SK-N-SH (cell line): ENCODE measurements at regions not wholly inside any gene's neighbourhood (a gene's known extent, or its start where the extent isn't known, plus 50 kb on each side); places are given as distances from the start of the nearest gene placed in this dataset.

Experiments
- CTCF ChIA-PET: fragments of 300-600, 350-600 bp; formaldehyde crosslinking; extraction: SDS; loops from one replicate; lab custom pipeline; 2021; lab: Yijun Ruan, JAX
- POLR2A ChIA-PET: fragments of 350-600 bp; sonication (Branson Sonifier 250); formaldehyde crosslinking; extraction: SDS; loops from one replicate; lab custom pipeline; 2020; ENCODE audit warnings: antibody characterized with exemption, inconsistent platforms; lab: Yijun Ruan, JAX
- DNase-seq: peaks from one replicate; pipeline ENCODE4 v3.0.0; 2012
- H2AFZ ChIP-seq: fragments of 200-600 bp; sonication (generic); 2 replicates; pipeline ENCODE4 v1.8.1; 2016; ENCODE audit warnings: antibody characterized with exemption, mild to moderate bottlenecking, low read depth
- H3F3A ChIP-seq: fragments of 200-600 bp; sonication (generic); replicated peaks from 2 replicates; pipeline ENCODE3; 2016; ENCODE audit warnings: antibody characterized with exemption, mild to moderate bottlenecking; ENCODE audit not compliant: insufficient read depth
- H3K27ac ChIP-seq, 2 experiments: fragments of 200-500 bp in 1 of 2; fragments of 200-600 bp in 1 of 2; sonication (Bioruptor generic) in 1 of 2; sonication (generic), shearing (Covaris generic) in 1 of 2; 2 replicates each; pipeline versions ENCODE4 v1.5.1 to v1.6.1; 2014 to 2016; ENCODE audit warnings: low read depth in 2 of 2, inconsistent platforms in 1 of 2, low read length in 1 of 2, mild to moderate bottlenecking in 1 of 2, mixed read lengths in 1 of 2
- H3K27me3 ChIP-seq: fragments of 200-600 bp; sonication (generic), shearing (Covaris generic); 2 replicates; pipeline ENCODE4 v1.6.1; 2016; ENCODE audit warnings: mixed run types; ENCODE audit not compliant: insufficient read depth
- H3K36me3 ChIP-seq, 2 experiments: fragments of 200-500 bp in 1 of 2; fragments of 200-600 bp in 1 of 2; sonication (Bioruptor generic) in 1 of 2; sonication (generic) in 1 of 2; replicated peaks in 1 of 2; 2 replicates each; pipeline versions ENCODE3 to v1.5.1; 2014 to 2016; ENCODE audit warnings: low read length in 1 of 2, mild to moderate bottlenecking in 1 of 2; ENCODE audit not compliant: insufficient read depth in 2 of 2, control insufficient read depth in 1 of 2
- H3K4me1 ChIP-seq, 2 experiments: fragments of 200-500 bp in 1 of 2; fragments of 200-600 bp in 1 of 2; sonication (Bioruptor generic) in 1 of 2; sonication (generic), shearing (Covaris generic) in 1 of 2; 2 replicates each; pipeline versions ENCODE4 v1.5.1 to v1.6.1; 2014 to 2016; ENCODE audit warnings: low read depth in 1 of 2, low read length in 1 of 2, mixed run types in 1 of 2; ENCODE audit not compliant: insufficient read depth in 2 of 2, control insufficient read depth in 1 of 2
- H3K4me2 ChIP-seq: fragments of 200-600 bp; sonication (generic), shearing (Covaris generic); 2 replicates; pipeline ENCODE4 v1.6.1; 2017; ENCODE audit warnings: mixed run types
- H3K4me3 ChIP-seq, 2 experiments: fragments of 200-500 bp in 1 of 2; fragments of 200-600 bp in 1 of 2; sonication (Bioruptor generic) in 1 of 2; sonication (generic), shearing (Covaris generic) in 1 of 2; 2 replicates each; pipeline versions ENCODE4 v1.5.1 to v1.8.1; 2014 to 2016; ENCODE audit warnings: low read depth in 2 of 2, inconsistent platforms in 1 of 2, low read length in 1 of 2, mild to moderate bottlenecking in 1 of 2, mixed read lengths in 1 of 2, moderate library complexity in 1 of 2
- H3K79me2 ChIP-seq: fragments of 200-600 bp; sonication (generic); 2 replicates; pipeline ENCODE4 v1.8.1; 2017; ENCODE audit warnings: mild to moderate bottlenecking; ENCODE audit not compliant: insufficient read depth
- H3K9ac ChIP-seq: fragments of 200-600 bp; sonication (generic); 2 replicates; pipeline ENCODE4 v1.6.1; 2017; ENCODE audit warnings: mixed run types
- H3K9me2 ChIP-seq: fragments of 200-600 bp; sonication (generic); 2 replicates; pipeline ENCODE4 v1.6.1; 2017; ENCODE audit warnings: mixed run types
- H3K9me3 ChIP-seq: fragments of 200-600 bp; sonication (generic); 2 replicates; pipeline ENCODE4 v1.6.1; 2017; ENCODE audit warnings: mixed run types, mild to moderate bottlenecking, moderate library complexity
- H4K20me1 ChIP-seq: fragments of 200-600 bp; sonication (generic); 2 replicates; pipeline ENCODE4 v1.6.1; 2017; ENCODE audit warnings: mild to moderate bottlenecking, mixed run types; ENCODE audit not compliant: insufficient read depth
- ELF1 ChIP-seq: IDR thresholded peaks from 2 replicates; pipeline ENCODE4 v1.4.0; 2012
- EP300 ChIP-seq, 2 experiments: IDR thresholded peaks; 2 replicates each; pipeline versions ENCODE4 v1.4.0 to v1.6.1; 2012; ENCODE audit warnings: borderline replicate concordance in 1 of 2, low read depth in 1 of 2, low read length in 1 of 2
- EZH2phosphoT487 ChIP-seq: fragments of 200-600 bp; sonication (generic); IDR thresholded peaks from 2 replicates; pipeline ENCODE4 v1.6.1; 2017; ENCODE audit warnings: low read depth, mixed run types, mild to moderate bottlenecking, antibody characterized with exemption, moderate library complexity, borderline replicate concordance
- FOXJ3 ChIP-seq: sonication (generic); formaldehyde crosslinking; IDR thresholded peaks from 2 replicates; pipeline ENCODE4 v1.5.1; 2020; ENCODE audit warnings: mild to moderate bottlenecking, missing genetic modification reagents
- FOXM1 ChIP-seq: IDR thresholded peaks from 2 replicates; pipeline ENCODE4 v1.4.0; 2012; ENCODE audit warnings: low read depth, mild to moderate bottlenecking
- GABPA ChIP-seq: IDR thresholded peaks from 2 replicates; pipeline ENCODE4 v1.4.0; 2012; ENCODE audit warnings: low read depth, mild to moderate bottlenecking
- MEF2A ChIP-seq: IDR thresholded peaks from 2 replicates; pipeline ENCODE4 v1.4.0; 2012; ENCODE audit warnings: low read depth, borderline replicate concordance
- NFIC ChIP-seq: IDR thresholded peaks from 2 replicates; pipeline ENCODE4 v1.4.0; 2012; ENCODE audit warnings: borderline replicate concordance
- NRF1 ChIP-seq: IDR thresholded peaks from 2 replicates; pipeline ENCODE4 v1.6.1; 2012; ENCODE audit warnings: low read depth, mild to moderate bottlenecking, low read length
- RAD21 ChIP-seq: IDR thresholded peaks from 2 replicates; pipeline ENCODE4 v1.6.1; 2012; ENCODE audit warnings: mild to moderate bottlenecking, low read length
- RFX5 ChIP-seq: IDR thresholded peaks from 2 replicates; pipeline ENCODE4 v1.6.1; 2012; ENCODE audit warnings: mild to moderate bottlenecking, improper control_type of control experiment, low read length
- RXRA ChIP-seq: IDR thresholded peaks from 2 replicates; pipeline ENCODE4 v1.4.0; 2012; ENCODE audit warnings: low read depth, mild to moderate bottlenecking, borderline replicate concordance
- SIN3A ChIP-seq: IDR thresholded peaks from 2 replicates; pipeline ENCODE4 v1.6.1; 2012; ENCODE audit warnings: low read depth, mild to moderate bottlenecking, low read length, moderate library complexity, borderline replicate concordance
- TAF1 ChIP-seq: IDR thresholded peaks from 2 replicates; pipeline ENCODE4 v1.6.1; 2012; ENCODE audit warnings: low read depth, mild to moderate bottlenecking, low read length, moderate library complexity, borderline replicate concordance
- USF1 ChIP-seq: IDR thresholded peaks from 2 replicates; pipeline ENCODE4 v1.4.0; 2012; ENCODE audit warnings: low read depth, borderline replicate concordance
- WGBS: methylation state at CpG from one replicate; pipeline ENCODE4 v1.1.6; 2017; ENCODE audit warnings: low lambda C conversion rate; 5-methylcytosine and 5-hydroxymethylcytosine counted together
- TF ChIP-seq, protein P1 (sequence below): IDR thresholded peaks from 2 replicates; pipeline ENCODE4; 2012
- TF ChIP-seq, protein P2 (sequence below): IDR thresholded peaks from 2 replicates; pipeline ENCODE4 v1.6.1; 2012; ENCODE audit warnings: mild to moderate bottlenecking, low read depth, low read length, moderate library complexity

DNA sequence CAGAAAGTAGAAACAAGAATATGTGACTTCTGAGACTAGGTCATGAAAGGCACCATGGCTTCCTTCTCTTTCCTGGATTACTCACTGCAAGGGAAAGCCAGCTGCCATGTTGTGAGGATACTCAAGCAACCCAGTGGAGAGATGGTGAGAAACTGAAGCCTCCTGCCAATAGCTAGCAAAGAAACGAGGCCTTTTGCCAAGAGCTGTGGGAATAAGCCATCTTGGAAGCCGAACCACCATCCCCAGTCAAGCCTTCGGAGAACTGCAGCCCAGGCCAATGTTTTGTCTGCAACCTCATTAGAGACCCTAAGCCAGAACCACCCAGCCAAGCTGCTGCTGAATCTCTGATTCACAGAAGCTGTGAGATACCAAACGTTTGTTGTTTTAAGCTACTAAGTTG, 104.7 kb upstream of the CRHR1 start:
- CTCF ChIA-PET = interaction anchor here (1.0 to 2.5 kb wide), 4 partner anchors 13 to 173 kb away, joined by 4 to 6 read pairs (median 6); no protein-coding TSS in a partner anchor
- no peak overlapping the region for H3K27ac ChIP-seq

DNA sequence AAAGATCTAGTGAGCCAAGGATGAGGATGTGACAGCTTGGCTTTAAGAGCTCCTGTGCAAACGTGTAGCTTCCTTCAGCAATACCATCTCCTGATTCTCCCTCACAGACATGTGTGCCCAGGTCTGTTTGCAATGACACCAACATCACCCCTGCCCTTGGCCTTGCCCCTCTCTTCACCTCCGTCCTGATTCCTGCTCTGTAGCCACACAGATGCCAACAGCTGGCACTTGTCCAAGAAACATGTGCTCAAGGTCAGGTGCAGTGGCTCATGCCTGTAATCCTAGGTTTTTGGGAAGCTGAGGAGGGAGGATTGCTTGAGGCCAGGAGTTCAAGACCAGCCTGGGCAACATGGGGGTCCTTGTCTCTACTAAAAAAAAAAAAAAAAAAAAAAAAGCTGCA, 103.8 kb upstream of the CRHR1 start:
- no peaks in the 10 kb centered on the region for H3K9me2 ChIP-seq
- ChIA-PET POLR2A (no interaction called here), CTCF (interaction anchor here (1.6 to 2.5 kb wide), 3 partner anchors 14 to 172 kb away, joined by 4 to 6 read pairs (median 6); no protein-coding TSS in a partner anchor)
- H3K9ac ChIP-seq = no peak overlapping the region
- no peaks in the 10 kb centered on the region; a peak in 1 of 4 replicates for H3K4me1 ChIP-seq
- DNase-seq = no peak
- TF ChIP-seq ELF1 (no peak), EZH2phosphoT487 (no peak), TAF1 (no peak), FOXJ3 (no peak), SIN3A (no peak), RXRA (no peak), MEF2A (no peak), USF1 (no peak), NRF1 (no peak), EP300 (IDR thresholded peaks at IDR 0.05; ENCODE audit: borderline replicate concordance in 1 of 2, low read depth in 1 of 2, low read length in 1 of 2) (no peak)
- TF ChIP-seq, protein P1, sequence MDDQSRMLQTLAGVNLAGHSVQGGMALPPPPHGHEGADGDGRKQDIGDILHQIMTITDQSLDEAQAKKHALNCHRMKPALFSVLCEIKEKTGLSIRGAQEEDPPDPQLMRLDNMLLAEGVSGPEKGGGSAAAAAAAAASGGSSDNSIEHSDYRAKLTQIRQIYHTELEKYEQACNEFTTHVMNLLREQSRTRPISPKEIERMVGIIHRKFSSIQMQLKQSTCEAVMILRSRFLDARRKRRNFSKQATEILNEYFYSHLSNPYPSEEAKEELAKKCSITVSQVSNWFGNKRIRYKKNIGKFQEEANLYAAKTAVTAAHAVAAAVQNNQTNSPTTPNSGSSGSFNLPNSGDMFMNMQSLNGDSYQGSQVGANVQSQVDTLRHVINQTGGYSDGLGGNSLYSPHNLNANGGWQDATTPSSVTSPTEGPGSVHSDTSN = no peak
- H3K27ac ChIP-seq = no peak overlapping the region
- H3K36me3 ChIP-seq = no peaks in the 10 kb centered on the region
- no peak overlapping the region for H3K4me3 ChIP-seq
- no peaks in the 10 kb centered on the region for H3K79me2 ChIP-seq
- H3K9me3 ChIP-seq = no peaks in the 10 kb centered on the region
- H3F3A ChIP-seq = no peaks in the 10 kb centered on the region
- H3K27me3 ChIP-seq = no peaks in the 10 kb centered on the region
- H2AFZ ChIP-seq = no peak overlapping the region
- no peak overlapping the region for H3K4me2 ChIP-seq
- WGBS = 32% methylated on average over 2 of the region's 2 CpGs
- H4K20me1 ChIP-seq = no peaks in the 10 kb centered on the region

More for the DNA sequence above, 104.7 kb upstream of the CRHR1 start:
- Histone ChIP-seq H3K4me1 (no peaks in the 10 kb centered on the region; a peak in 1 of 4 replicates), H3K9ac (no peak overlapping the region), H3K9me2 (no peaks in the 10 kb centered on the region), H3K9me3 (no peaks in the 10 kb centered on the region), H2AFZ (no peak overlapping the region), H3K4me3 (no peak overlapping the region), H3K36me3 (no peaks in the 10 kb centered on the region), H3K27me3 (no peaks in the 10 kb centered on the region), H3K4me2 (no peak overlapping the region), H4K20me1 (no peaks in the 10 kb centered on the region)
- POLR2A ChIA-PET = no interaction called here
- WGBS = 9% methylated on average over 4 of the region's 4 CpGs
- DNase-seq = no peak
- no peak for TF ChIP-seq FOXM1
- no peak for TF ChIP-seq NFIC
- TF ChIP-seq FOXJ3 = no peak
- no peak for TF ChIP-seq RFX5
- no peak for TF ChIP-seq GABPA
- TF ChIP-seq, protein P2, sequence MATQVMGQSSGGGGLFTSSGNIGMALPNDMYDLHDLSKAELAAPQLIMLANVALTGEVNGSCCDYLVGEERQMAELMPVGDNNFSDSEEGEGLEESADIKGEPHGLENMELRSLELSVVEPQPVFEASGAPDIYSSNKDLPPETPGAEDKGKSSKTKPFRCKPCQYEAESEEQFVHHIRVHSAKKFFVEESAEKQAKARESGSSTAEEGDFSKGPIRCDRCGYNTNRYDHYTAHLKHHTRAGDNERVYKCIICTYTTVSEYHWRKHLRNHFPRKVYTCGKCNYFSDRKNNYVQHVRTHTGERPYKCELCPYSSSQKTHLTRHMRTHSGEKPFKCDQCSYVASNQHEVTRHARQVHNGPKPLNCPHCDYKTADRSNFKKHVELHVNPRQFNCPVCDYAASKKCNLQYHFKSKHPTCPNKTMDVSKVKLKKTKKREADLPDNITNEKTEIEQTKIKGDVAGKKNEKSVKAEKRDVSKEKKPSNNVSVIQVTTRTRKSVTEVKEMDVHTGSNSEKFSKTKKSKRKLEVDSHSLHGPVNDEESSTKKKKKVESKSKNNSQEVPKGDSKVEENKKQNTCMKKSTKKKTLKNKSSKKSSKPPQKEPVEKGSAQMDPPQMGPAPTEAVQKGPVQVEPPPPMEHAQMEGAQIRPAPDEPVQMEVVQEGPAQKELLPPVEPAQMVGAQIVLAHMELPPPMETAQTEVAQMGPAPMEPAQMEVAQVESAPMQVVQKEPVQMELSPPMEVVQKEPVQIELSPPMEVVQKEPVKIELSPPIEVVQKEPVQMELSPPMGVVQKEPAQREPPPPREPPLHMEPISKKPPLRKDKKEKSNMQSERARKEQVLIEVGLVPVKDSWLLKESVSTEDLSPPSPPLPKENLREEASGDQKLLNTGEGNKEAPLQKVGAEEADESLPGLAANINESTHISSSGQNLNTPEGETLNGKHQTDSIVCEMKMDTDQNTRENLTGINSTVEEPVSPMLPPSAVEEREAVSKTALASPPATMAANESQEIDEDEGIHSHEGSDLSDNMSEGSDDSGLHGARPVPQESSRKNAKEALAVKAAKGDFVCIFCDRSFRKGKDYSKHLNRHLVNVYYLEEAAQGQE = no peak
- TF ChIP-seq RAD21 = no peak
- no peak for TF ChIP-seq USF1
- TF ChIP-seq, all 33 proteins: peak for 0
- Histone ChIP-seq H3F3A (no peaks in the 10 kb centered on the region), H3K79me2 (no peaks in the 10 kb centered on the region)
